Neural cell (in vitro differentiated cells): ENCODE measurements at regions not wholly inside any gene's neighbourhood (a gene's known extent, or its start where the extent isn't known, plus 50 kb on each side); places are given as distances from the start of the nearest gene placed in this dataset.

ENCODE experiments used
- H2AFZ ChIP-seq: fragments of 200-600, 300-800 bp; sonication (generic), shearing (Covaris generic); 2 replicates; pipeline ENCODE4 v1.6.0; 2014; ENCODE audit warnings: low read depth, mild to moderate bottlenecking, antibody characterized with exemption, low read length, moderate library complexity
- H3F3A ChIP-seq: fragments of 200-600 bp; shearing (Covaris generic); 2 replicates; pipeline ENCODE4 v1.6.1; 2016; ENCODE audit warnings: mild to moderate bottlenecking, moderate library complexity, mixed read lengths, antibody characterized with exemption, low read length; ENCODE audit not compliant: insufficient read depth, poor library complexity, severe bottlenecking
- H3K27ac ChIP-seq: fragments of 200-600, 300-800 bp; sonication (generic), shearing (Covaris generic); 2 replicates; pipeline ENCODE4 v1.5.1; 2014; ENCODE audit warnings: mild to moderate bottlenecking, low read length, moderate library complexity
- H3K27me3 ChIP-seq: fragments of 300-800, 200-600 bp; sonication (generic), shearing (Covaris generic); 2 replicates; pipeline ENCODE4 v1.6.0; 2014; ENCODE audit warnings: mild to moderate bottlenecking, low read depth, low read length, moderate library complexity; ENCODE audit not compliant: insufficient read depth
- H3K36me3 ChIP-seq: fragments of 300-800, 200-600 bp; sonication (generic), shearing (Covaris generic); 2 replicates; pipeline ENCODE4 v1.5.1; 2014; ENCODE audit warnings: mild to moderate bottlenecking, antibody characterized with exemption, low read length, moderate library complexity; ENCODE audit not compliant: insufficient read depth
- H3K4me2 ChIP-seq: fragments of 300-800, 200-600 bp; sonication (generic), shearing (Covaris generic); 2 replicates; pipeline ENCODE4 v1.6.0; 2014; ENCODE audit warnings: mild to moderate bottlenecking, low read length
- H3K4me3 ChIP-seq: fragments of 300-800, 200-600 bp; sonication (generic), shearing (Covaris generic); 2 replicates; pipeline ENCODE4 v1.5.1; 2014; ENCODE audit warnings: mild to moderate bottlenecking, low read length, moderate library complexity
- H3K79me2 ChIP-seq: fragments of 200-600 bp; shearing (Covaris generic); replicated peaks from 2 replicates; pipeline ENCODE4 v1.6.0; 2014; ENCODE audit warnings: mild to moderate bottlenecking, low read length, moderate library complexity; ENCODE audit not compliant: insufficient read depth
- H3K9ac ChIP-seq: fragments of 300-800, 200-600 bp; sonication (generic), shearing (Covaris generic); 2 replicates; pipeline ENCODE4 v1.6.1; 2016; ENCODE audit warnings: mild to moderate bottlenecking, low read length, mixed read lengths
- H3K9me2 ChIP-seq: fragments of 200-600 bp; shearing (Covaris generic); 2 replicates; pipeline ENCODE4 v1.6.1; 2016; ENCODE audit warnings: mild to moderate bottlenecking, low read length, mixed read lengths; ENCODE audit not compliant: insufficient read depth
- H3K9me3 ChIP-seq: fragments of 200-600, 300-800 bp; sonication (generic), shearing (Covaris generic); 2 replicates; pipeline ENCODE4 v1.6.1; 2016; ENCODE audit warnings: mild to moderate bottlenecking, mixed run types, low read length, moderate library complexity, mixed read lengths
- H4K20me1 ChIP-seq: fragments of 200-600 bp; shearing (Covaris generic); 2 replicates; pipeline ENCODE4 v1.6.1; 2016; ENCODE audit warnings: mild to moderate bottlenecking, mixed run types; ENCODE audit not compliant: insufficient read depth
- EP300 ChIP-seq: fragments of 450-650 bp; conservative IDR thresholded peaks from 2 replicates; pipeline ENCODE4 v1.6.1; 2014; ENCODE audit warnings: antibody characterized with exemption, mild to moderate bottlenecking, moderate library complexity; ENCODE audit not compliant: poor library complexity, severe bottlenecking
- EZH2 ChIP-seq: fragments of 200-600, 300-800 bp; shearing (Covaris generic), sonication (generic); IDR thresholded peaks from 2 replicates; pipeline ENCODE4 v1.6.1; 2014; ENCODE audit warnings: antibody characterized with exemption, low read length, borderline replicate concordance, mild to moderate bottlenecking; ENCODE audit not compliant: insufficient read depth, poor library complexity, severe bottlenecking
- MXI1 ChIP-seq: fragments of 450-650 bp; conservative IDR thresholded peaks from 2 replicates; pipeline ENCODE4 v1.6.1; 2014; ENCODE audit warnings: antibody characterized with exemption, mild to moderate bottlenecking; ENCODE audit not compliant: poor library complexity, severe bottlenecking
- POLR2AphosphoS5 ChIP-seq: IDR thresholded peaks from 2 replicates; pipeline ENCODE4 v1.6.1; 2012
- RAD21 ChIP-seq: fragments of 450-650 bp; conservative IDR thresholded peaks from 2 replicates; pipeline ENCODE4 v1.6.1; 2014; ENCODE audit warnings: antibody characterized with exemption, mild to moderate bottlenecking, moderate library complexity
- SMC3 ChIP-seq: fragments of 450-650 bp; conservative IDR thresholded peaks from 2 replicates; pipeline ENCODE4 v1.6.1; 2014; ENCODE audit warnings: antibody characterized with exemption, mild to moderate bottlenecking, moderate library complexity; ENCODE audit not compliant: poor library complexity
- TAF1 ChIP-seq: IDR thresholded peaks from 2 replicates; pipeline ENCODE4 v1.6.1; 2012; ENCODE audit warnings: low read depth
- TF ChIP-seq, protein P1 (sequence below): IDR thresholded peaks from 2 replicates; pipeline ENCODE4 v1.6.1; 2012; ENCODE audit warnings: borderline replicate concordance
- TF ChIP-seq, protein P2 (sequence below): fragments of 450-650 bp; IDR thresholded peaks from 2 replicates; pipeline ENCODE4 v1.5.1; 2014; ENCODE audit warnings: antibody characterized with exemption, mild to moderate bottlenecking, moderate library complexity; ENCODE audit not compliant: poor library complexity, severe bottlenecking

DNA sequence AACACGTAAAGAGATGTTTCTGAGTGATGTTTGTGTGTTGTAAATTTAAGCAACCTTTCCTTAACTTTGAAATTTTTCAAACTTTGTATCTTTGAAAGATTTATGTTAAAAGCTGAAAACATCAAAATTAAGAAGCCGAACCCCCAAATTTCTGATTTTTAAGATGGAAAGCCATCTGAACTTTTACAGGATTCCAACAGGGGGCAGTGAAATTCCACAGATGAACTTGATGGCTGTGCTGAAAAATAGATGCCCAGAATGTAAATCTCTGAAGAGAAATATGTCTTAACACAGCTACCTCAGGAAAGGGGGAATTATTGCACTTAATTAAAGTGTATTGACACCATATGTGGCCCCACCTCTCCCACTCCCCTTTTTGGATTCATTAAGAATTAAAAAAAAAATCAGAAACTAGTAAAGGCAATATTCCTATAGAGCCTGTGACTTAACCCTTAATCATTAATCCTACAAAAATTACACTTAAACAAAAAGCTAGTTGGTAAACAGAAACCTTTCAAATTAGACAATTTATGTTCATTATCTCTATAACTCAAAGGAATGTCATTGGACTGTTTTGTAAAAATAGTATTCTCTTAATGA, 597.9 kb downstream of the KCNJ2 start:
- Histone ChIP-seq H3K36me3 (no peaks in the 10 kb centered on the region), H3K9ac (no peak overlapping the region), H2AFZ (no peak overlapping the region), H3K4me3 (no peak overlapping the region), H3K4me2 (no peak overlapping the region), H3F3A (no peaks in the 10 kb centered on the region), H3K79me2 (no peaks in the 10 kb centered on the region), H3K9me2 (no peaks in the 10 kb centered on the region), H3K27me3 (no peaks in the 10 kb centered on the region), H3K27ac (no peak overlapping the region), H3K9me3 (no peaks in the 10 kb centered on the region), H4K20me1 (no peaks in the 10 kb centered on the region)
- TF ChIP-seq EZH2 (no peak), POLR2AphosphoS5 (no peak), MXI1 (no peak), RAD21 (peak; percentile 91), TAF1 (no peak), EP300 (no peak), SMC3 (peak; percentile 88)
- TF ChIP-seq, protein P1, sequence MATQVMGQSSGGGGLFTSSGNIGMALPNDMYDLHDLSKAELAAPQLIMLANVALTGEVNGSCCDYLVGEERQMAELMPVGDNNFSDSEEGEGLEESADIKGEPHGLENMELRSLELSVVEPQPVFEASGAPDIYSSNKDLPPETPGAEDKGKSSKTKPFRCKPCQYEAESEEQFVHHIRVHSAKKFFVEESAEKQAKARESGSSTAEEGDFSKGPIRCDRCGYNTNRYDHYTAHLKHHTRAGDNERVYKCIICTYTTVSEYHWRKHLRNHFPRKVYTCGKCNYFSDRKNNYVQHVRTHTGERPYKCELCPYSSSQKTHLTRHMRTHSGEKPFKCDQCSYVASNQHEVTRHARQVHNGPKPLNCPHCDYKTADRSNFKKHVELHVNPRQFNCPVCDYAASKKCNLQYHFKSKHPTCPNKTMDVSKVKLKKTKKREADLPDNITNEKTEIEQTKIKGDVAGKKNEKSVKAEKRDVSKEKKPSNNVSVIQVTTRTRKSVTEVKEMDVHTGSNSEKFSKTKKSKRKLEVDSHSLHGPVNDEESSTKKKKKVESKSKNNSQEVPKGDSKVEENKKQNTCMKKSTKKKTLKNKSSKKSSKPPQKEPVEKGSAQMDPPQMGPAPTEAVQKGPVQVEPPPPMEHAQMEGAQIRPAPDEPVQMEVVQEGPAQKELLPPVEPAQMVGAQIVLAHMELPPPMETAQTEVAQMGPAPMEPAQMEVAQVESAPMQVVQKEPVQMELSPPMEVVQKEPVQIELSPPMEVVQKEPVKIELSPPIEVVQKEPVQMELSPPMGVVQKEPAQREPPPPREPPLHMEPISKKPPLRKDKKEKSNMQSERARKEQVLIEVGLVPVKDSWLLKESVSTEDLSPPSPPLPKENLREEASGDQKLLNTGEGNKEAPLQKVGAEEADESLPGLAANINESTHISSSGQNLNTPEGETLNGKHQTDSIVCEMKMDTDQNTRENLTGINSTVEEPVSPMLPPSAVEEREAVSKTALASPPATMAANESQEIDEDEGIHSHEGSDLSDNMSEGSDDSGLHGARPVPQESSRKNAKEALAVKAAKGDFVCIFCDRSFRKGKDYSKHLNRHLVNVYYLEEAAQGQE = no peak
- TF ChIP-seq, protein P2, sequence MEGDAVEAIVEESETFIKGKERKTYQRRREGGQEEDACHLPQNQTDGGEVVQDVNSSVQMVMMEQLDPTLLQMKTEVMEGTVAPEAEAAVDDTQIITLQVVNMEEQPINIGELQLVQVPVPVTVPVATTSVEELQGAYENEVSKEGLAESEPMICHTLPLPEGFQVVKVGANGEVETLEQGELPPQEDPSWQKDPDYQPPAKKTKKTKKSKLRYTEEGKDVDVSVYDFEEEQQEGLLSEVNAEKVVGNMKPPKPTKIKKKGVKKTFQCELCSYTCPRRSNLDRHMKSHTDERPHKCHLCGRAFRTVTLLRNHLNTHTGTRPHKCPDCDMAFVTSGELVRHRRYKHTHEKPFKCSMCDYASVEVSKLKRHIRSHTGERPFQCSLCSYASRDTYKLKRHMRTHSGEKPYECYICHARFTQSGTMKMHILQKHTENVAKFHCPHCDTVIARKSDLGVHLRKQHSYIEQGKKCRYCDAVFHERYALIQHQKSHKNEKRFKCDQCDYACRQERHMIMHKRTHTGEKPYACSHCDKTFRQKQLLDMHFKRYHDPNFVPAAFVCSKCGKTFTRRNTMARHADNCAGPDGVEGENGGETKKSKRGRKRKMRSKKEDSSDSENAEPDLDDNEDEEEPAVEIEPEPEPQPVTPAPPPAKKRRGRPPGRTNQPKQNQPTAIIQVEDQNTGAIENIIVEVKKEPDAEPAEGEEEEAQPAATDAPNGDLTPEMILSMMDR = peak; percentile 86

GRCh38 chr17:70769956-70770355, 600.6 kb downstream of the KCNJ2 start:
- Histone ChIP-seq H3K9me2 (no peaks in the 10 kb centered on the region), H3K4me2 (peak overlapping the region; percentile 16), H3K27me3 (no peaks in the 10 kb centered on the region), H3K79me2 (no peaks in the 10 kb centered on the region), H3F3A (no peaks in the 10 kb centered on the region), H3K9ac (no peak overlapping the region), H3K4me3 (no peak overlapping the region), H3K27ac (no peak overlapping the region), H4K20me1 (no peaks in the 10 kb centered on the region), H3K36me3 (no peaks in the 10 kb centered on the region), H3K9me3 (no peaks in the 10 kb centered on the region), H2AFZ (no peak overlapping the region)
- TF ChIP-seq, protein P2 = no peak
- TF ChIP-seq EP300 (no peak), TAF1 (no peak), RAD21 (peak; percentile 19), POLR2AphosphoS5 (no peak)
